ENCODE measurements at regions not wholly inside any gene's neighbourhood (a gene's known extent, or its start where the extent isn't known, plus 50 kb on each side); places are given as distances from the start of the nearest gene placed in this dataset.

- CTCF ChIA-PET, result no interaction called here
- H3K36me3 ChIP-seq (ENCODE audit: control insufficient read depth, insufficient read depth, low read length), result no peaks in the 10 kb centered on the region
- H4K91ac ChIP-seq (ENCODE audit: insufficient read depth, low read depth, low read length), result no peak overlapping the region
- no peak overlapping the region for H3K4me2 ChIP-seq (ENCODE audit: low read depth, low read length)
- H3K4me3 ChIP-seq (ENCODE audit: insufficient read depth, low read depth, low read length), result no peak overlapping the region
- DNase-seq (no peak), ATAC-seq (ENCODE audit: low read depth) (no peak)
- H3K9me3 ChIP-seq (ENCODE audit: control insufficient read depth, insufficient read depth, low read length), result peaks cover 3% of the 10 kb centered on the region; the same call in 1 of the 2 replicates
- 100% methylated on average over 1 of the region's 7 CpGs; no CpG with 5 or more reads in 1 of the 2 experiments for WGBS, 2 experiments (ENCODE audit: extremely low coverage in 2 of 2, insufficient read length in 1 of 2)
- no peak overlapping the region for H3K4ac ChIP-seq (ENCODE audit: low read depth, low read length)
- no peak overlapping the region for H2BK20ac ChIP-seq (ENCODE audit: low read depth, low read length)
- H4K5ac ChIP-seq (ENCODE audit: low read depth, low read length), result no peak overlapping the region
- in situ Hi-C loops (cut with MboI; ENCODE audit: low sequenced_read_pairs), result no loop called here
- POLR2A ChIA-PET (ENCODE audit: unreplicated experiment), result no interaction called here
- H3K23ac ChIP-seq (ENCODE audit: low read depth, low read length), result no peak overlapping the region
- no peaks in the 10 kb centered on the region for H3K79me1 ChIP-seq (ENCODE audit: low read depth in 1 of 2, low read length in 2 of 2)
- dilution Hi-C loops (cut with HindIII; ENCODE audit: low sequenced_read_pairs, unreplicated experiment), result no loop called here
- no peak overlapping the region for H3K9ac ChIP-seq (ENCODE audit: low read depth, low read length)
- no peak for TF ChIP-seq CEBPB (IDR thresholded peaks at IDR 0.05; ENCODE audit: low read depth, low read length)
- TF ChIP-seq NFE2L2 (IDR thresholded peaks at IDR 0.05; ENCODE audit: low read depth, low read length), result no peak
- no peak for TF ChIP-seq CHD1 (IDR thresholded peaks at IDR 0.05; ENCODE audit: low read depth, low read length)
- TF ChIP-seq RCOR1 (IDR thresholded peaks at IDR 0.05; ENCODE audit: insufficient replicate concordance, low read length), result no peak
- no peak for TF ChIP-seq USF2 (IDR thresholded peaks at IDR 0.05; ENCODE audit: low read depth, low read length)
- no peak for TF ChIP-seq BHLHE40 (IDR thresholded peaks at IDR 0.05; ENCODE audit: low read depth, low read length)
- no peak overlapping the region for H3K56ac ChIP-seq (ENCODE audit: extremely low read depth, insufficient read depth, low read length)
- H4K8ac ChIP-seq (ENCODE audit: low read depth in 2 of 2, low read length in 2 of 2), result no peak overlapping the region
- BruUV-seq (replicated peaks), result no TSS peak
- H3K18ac ChIP-seq (ENCODE audit: low read depth, low read length), result no peak overlapping the region; the same call in 1 of the 2 replicates
- peaks cover 6% of the 10 kb centered on the region for H3K4me1 ChIP-seq (ENCODE audit: control insufficient read depth, insufficient read depth, low read length)
- H3K9me1 ChIP-seq (ENCODE audit: insufficient read depth, low read length), result no peaks in the 10 kb centered on the region
- no peaks in the 10 kb centered on the region for H3K27me3 ChIP-seq (ENCODE audit: control insufficient read depth, insufficient read depth, low read length)
- H2AFZ ChIP-seq (replicated peaks; ENCODE audit: low read length, poor library complexity), result no peak overlapping the region
- H2BK5ac ChIP-seq (ENCODE audit: low read depth, low read length, poor library complexity, severe bottlenecking), result no peak overlapping the region
- H3K14ac ChIP-seq (replicated peaks; ENCODE audit: low read depth, low read length), result no peak overlapping the region
- H2AK5ac ChIP-seq (ENCODE audit: low read depth, low read length), result no peak overlapping the region
- intact Hi-C loops (cut with micrococcal nuclease), result no loop called here
- no peak overlapping the region for H3K27ac ChIP-seq (ENCODE audit: insufficient read depth, low read length)
- no peak overlapping the region for H2BK120ac ChIP-seq (ENCODE audit: low read depth, low read length)
- H2BK15ac ChIP-seq (ENCODE audit: low read depth, low read length), result no peak overlapping the region
- no peaks in the 10 kb centered on the region for H4K20me1 ChIP-seq (ENCODE audit: insufficient read depth, low read length)
- H2AK9ac ChIP-seq (replicated peaks; ENCODE audit: low read depth, low read length, poor library complexity), result no peak overlapping the region
Observed at GRCh38 chr3:150278843-150279381, 129.2 kb upstream of the TSC22D2 start.

Data from IMR-90 (cell line).